ENCODE measurements at regions not wholly inside any gene's neighbourhood (a gene's known extent, or its start where the extent isn't known, plus 50 kb on each side); places are given as distances from the start of the nearest gene placed in this dataset.

DNA sequence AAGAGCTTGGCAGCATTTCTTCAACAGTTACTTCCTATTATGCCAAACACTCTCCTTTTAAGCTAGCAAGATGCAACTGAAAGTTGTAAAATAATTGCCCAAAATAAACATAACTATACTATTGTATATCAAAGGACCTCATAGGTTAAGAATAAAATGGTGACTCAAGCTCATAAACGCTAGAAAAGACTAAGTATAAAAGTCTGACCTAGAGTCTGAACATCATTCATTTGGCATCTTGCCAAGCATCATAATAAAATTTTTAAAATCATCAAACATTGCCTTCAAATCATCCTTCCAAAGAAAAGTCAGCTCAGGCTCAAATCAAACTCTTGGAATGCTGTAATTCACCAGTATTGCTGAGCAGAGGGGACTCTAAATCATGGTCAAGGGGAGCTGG is 281.2 kb downstream of the QDPR start:
- no peak for TF ChIP-seq POLR2AphosphoS5 (IDR thresholded peaks at IDR 0.05)
- TF ChIP-seq, protein P1, sequence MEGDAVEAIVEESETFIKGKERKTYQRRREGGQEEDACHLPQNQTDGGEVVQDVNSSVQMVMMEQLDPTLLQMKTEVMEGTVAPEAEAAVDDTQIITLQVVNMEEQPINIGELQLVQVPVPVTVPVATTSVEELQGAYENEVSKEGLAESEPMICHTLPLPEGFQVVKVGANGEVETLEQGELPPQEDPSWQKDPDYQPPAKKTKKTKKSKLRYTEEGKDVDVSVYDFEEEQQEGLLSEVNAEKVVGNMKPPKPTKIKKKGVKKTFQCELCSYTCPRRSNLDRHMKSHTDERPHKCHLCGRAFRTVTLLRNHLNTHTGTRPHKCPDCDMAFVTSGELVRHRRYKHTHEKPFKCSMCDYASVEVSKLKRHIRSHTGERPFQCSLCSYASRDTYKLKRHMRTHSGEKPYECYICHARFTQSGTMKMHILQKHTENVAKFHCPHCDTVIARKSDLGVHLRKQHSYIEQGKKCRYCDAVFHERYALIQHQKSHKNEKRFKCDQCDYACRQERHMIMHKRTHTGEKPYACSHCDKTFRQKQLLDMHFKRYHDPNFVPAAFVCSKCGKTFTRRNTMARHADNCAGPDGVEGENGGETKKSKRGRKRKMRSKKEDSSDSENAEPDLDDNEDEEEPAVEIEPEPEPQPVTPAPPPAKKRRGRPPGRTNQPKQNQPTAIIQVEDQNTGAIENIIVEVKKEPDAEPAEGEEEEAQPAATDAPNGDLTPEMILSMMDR (IDR thresholded peaks at IDR 0.05): no peak
- no peak for TF ChIP-seq EP300 (IDR thresholded peaks at IDR 0.05)

All from stomach (tissue), 4 donors.